Body of pancreas (tissue), 4 donors: ENCODE measurements at regions not wholly inside any gene's neighbourhood (a gene's known extent, or its start where the extent isn't known, plus 50 kb on each side); places are given as distances from the start of the nearest gene placed in this dataset.

Experiments used
- ATAC-seq: fragments of 150-250 bp; one replicate; pipeline ENCODE4 v1.9.1; 2016
- DNase-seq, 4 donors: peaks; one replicate each; pipeline ENCODE4 v3.0.0-alpha.2; 2019
- H3K27ac ChIP-seq, 4 donors: fragments of 200-600 bp; sonication (generic); 1 replicate in 3 of 4; 2 replicates in 1 of 4; pipeline versions ENCODE4 v1.5.1 to v1.6.1; 2016 to 2019; ENCODE audit warnings: mild to moderate bottlenecking in 1 of 4, mixed read lengths in 1 of 4, moderate library complexity in 1 of 4
- H3K27me3 ChIP-seq, 2 donors: fragments of 200-600 bp; sonication (generic); one replicate each; pipeline ENCODE4 v1.6.0; 2016; ENCODE audit warnings: mild to moderate bottlenecking in 1 of 2
- H3K36me3 ChIP-seq, 2 donors: fragments of 200-600 bp; sonication (generic); replicated peaks in 1 of 2; 2 replicates each; pipeline ENCODE4 v1.5.1; 2016; ENCODE audit warnings: low read depth in 2 of 2; ENCODE audit not compliant: insufficient read depth in 1 of 2
- H3K4me1 ChIP-seq: fragments of 200-600 bp; sonication (generic); one replicate; pipeline ENCODE4 v1.6.0; 2016
- H3K4me3 ChIP-seq, 2 donors: fragments of 200-600 bp; sonication (generic); 1 replicate in 1 of 2; 2 replicates in 1 of 2; pipeline ENCODE4 v1.5.1; 2016 to 2019
- H3K9me3 ChIP-seq, 3 donors: fragments of 200-600 bp; sonication (generic); 1 replicate in 2 of 3; 2 replicates in 1 of 3; pipeline ENCODE4 v1.5.1; 2016
- POLR2A ChIP-seq, 3 donors: fragments of 450-650 bp; IDR thresholded peaks; one replicate each; pipeline ENCODE4 v1.6.1; 2016; ENCODE audit warnings: antibody characterized with exemption in 3 of 3, mild to moderate bottlenecking in 2 of 3
- WGBS, 2 donors: methylation state at CpG; one replicate each; pipeline ENCODE4 v1.1.5; 2017; 5-methylcytosine and 5-hydroxymethylcytosine counted together
- intact Hi-C: fragments of 100-400 bp; cut with DNase I; formaldehyde crosslinking; loops from one replicate; pipeline ENCODE4 v1.15.1; 2023
- TF ChIP-seq, protein P1 (sequence below), 7 experiments: fragments of 450-650 bp in 4 of 7; fragments of 200-600 bp in 3 of 7; sonication (generic) in 3 of 7; IDR thresholded peaks; one replicate each; pipeline ENCODE4 v1.5.1; 2016 to 2019; ENCODE audit warnings: antibody characterized with exemption in 7 of 7

DNA sequence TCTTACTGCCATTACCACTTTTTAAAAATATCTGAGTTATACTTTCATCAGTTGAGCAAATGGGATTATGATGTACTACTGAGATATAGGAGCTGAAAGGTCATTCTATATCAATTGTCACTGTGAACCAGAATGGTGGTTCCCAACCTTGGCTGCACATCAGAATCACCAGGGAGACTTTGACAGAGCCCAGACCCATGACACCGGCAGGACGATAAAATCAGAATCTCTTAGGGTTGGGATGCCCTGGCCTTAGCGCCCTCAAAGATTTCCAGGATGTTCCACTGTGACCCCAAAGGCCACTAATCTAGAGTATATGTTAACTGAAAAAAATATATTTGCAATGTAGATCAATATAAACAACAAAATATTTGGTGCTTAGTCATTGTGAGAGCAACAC is 355.1 kb downstream of the LIG4 start:
- no peak overlapping the region for H3K4me3 ChIP-seq
- TF ChIP-seq POLR2A (IDR thresholded peaks at IDR 0.05): no peak
- TF ChIP-seq, protein P1, sequence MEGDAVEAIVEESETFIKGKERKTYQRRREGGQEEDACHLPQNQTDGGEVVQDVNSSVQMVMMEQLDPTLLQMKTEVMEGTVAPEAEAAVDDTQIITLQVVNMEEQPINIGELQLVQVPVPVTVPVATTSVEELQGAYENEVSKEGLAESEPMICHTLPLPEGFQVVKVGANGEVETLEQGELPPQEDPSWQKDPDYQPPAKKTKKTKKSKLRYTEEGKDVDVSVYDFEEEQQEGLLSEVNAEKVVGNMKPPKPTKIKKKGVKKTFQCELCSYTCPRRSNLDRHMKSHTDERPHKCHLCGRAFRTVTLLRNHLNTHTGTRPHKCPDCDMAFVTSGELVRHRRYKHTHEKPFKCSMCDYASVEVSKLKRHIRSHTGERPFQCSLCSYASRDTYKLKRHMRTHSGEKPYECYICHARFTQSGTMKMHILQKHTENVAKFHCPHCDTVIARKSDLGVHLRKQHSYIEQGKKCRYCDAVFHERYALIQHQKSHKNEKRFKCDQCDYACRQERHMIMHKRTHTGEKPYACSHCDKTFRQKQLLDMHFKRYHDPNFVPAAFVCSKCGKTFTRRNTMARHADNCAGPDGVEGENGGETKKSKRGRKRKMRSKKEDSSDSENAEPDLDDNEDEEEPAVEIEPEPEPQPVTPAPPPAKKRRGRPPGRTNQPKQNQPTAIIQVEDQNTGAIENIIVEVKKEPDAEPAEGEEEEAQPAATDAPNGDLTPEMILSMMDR (IDR thresholded peaks at IDR 0.05): no peak
- H3K27ac ChIP-seq: no peak overlapping the region

DNA sequence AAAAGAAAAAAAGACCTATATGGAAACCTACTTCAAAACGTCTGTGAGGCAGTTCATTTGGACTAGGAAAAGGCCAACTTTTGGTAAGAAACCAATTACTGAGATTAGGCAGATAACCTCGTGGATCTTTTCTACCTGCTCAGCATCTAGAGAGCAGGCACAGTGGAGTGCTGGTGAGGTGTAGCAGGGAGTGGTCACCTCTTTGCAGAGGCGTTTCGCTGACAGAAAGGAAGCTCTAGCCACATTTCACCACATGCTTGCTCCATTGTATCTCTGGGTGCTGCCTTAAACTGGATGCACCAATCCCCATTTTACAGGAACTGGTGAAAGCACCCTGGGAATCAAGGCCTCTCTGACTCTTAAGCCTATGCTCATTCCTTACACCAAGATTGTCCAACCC is 360.5 kb downstream of the LIG4 start:
- TF ChIP-seq, protein P1 (IDR thresholded peaks at IDR 0.05): no peak
- no peak for TF ChIP-seq POLR2A (IDR thresholded peaks at IDR 0.05)
- Histone ChIP-seq H3K4me3 (no peak overlapping the region), H3K27ac (no peak overlapping the region), H3K36me3 (no peaks in the 10 kb centered on the region), H3K9me3 (no peaks in the 10 kb centered on the region), H3K27me3 (no peaks in the 10 kb centered on the region), H3K4me1 (no peaks in the 10 kb centered on the region)
- ATAC-seq (no peak), DNase-seq (no peak)
- intact Hi-C loops: no loop called here
- 46 to 51% methylated on average over 4 of the region's 4 CpGs for WGBS, 2 donors

More for the DNA sequence above, 355.1 kb downstream of the LIG4 start:
- 79 to 80% methylated on average over 3 of the region's 3 CpGs for WGBS, 2 donors
- Histone ChIP-seq H3K27me3 (no peaks in the 10 kb centered on the region), H3K4me1 (peaks cover 2% of the 10 kb centered on the region), H3K36me3 (no peaks in the 10 kb centered on the region), H3K9me3 (no peaks in the 10 kb centered on the region)
- no peak for ATAC-seq
- no peak for DNase-seq
- intact Hi-C loops: no loop called here

DNA sequence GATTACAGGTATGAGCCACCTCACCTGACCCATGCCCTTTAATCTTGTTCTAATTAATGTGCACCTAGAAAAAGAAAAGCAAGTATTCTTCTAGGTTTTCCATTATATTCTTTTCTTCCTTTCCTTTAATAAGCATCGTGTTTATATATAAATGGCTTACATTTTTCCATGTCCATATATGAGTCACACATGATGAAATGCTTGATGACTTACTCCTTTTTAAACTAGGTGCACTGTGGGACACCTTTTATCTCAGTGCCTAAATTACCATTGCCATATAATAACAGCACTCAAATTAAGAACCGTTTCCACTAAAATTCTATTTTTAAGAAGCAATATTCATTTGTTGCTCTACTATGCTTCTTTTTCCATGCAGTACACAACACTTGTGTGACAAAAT is 363.3 kb downstream of the LIG4 start:
- no peak for ATAC-seq

DNA sequence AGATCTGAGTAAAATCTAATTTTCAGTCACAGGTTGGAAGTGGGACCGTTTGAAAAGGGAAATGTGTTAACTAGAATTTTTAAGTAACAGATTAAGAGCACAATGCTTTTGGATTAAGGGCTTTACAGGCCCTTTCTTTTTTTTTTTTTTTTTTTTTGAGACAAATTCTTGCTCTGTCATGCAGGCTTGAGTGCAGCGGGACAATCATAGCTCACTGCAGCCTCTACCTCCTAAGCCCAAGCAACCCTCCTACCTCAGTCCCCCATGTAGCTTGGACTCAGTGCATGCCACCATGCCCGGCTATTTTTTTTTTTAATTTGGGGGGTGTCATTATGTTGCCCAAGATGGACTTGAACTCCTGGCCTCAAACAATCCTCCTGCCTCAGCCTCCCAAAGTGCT is 363.7 kb downstream of the LIG4 start:
- Histone ChIP-seq H3K27ac (no peak overlapping the region), H3K4me3 (no peak overlapping the region), H3K4me1 (no peaks in the 10 kb centered on the region), H3K9me3 (no peaks in the 10 kb centered on the region), H3K27me3 (no peaks in the 10 kb centered on the region), H3K36me3 (no peaks in the 10 kb centered on the region)
- WGBS, 2 donors: 66 to 67% methylated on average over 3 of the region's 3 CpGs
- intact Hi-C loops: no loop called here
- no peak for ATAC-seq
- no peak for DNase-seq
- no peak for TF ChIP-seq POLR2A (IDR thresholded peaks at IDR 0.05)
- TF ChIP-seq, protein P1 (IDR thresholded peaks at IDR 0.05): no peak

More for the DNA sequence above, 363.3 kb downstream of the LIG4 start:
- H3K4me3 ChIP-seq: no peak overlapping the region
- TF ChIP-seq POLR2A (IDR thresholded peaks at IDR 0.05): no peak
- TF ChIP-seq, protein P1 (IDR thresholded peaks at IDR 0.05): no peak
- no peaks in the 10 kb centered on the region for H3K27me3 ChIP-seq
- 64 to 69% methylated on average over 2 of the region's 2 CpGs for WGBS, 2 donors
- H3K9me3 ChIP-seq: no peaks in the 10 kb centered on the region
- no peaks in the 10 kb centered on the region for H3K4me1 ChIP-seq
- intact Hi-C loops: no loop called here
- no peak overlapping the region for H3K27ac ChIP-seq
- no peak for DNase-seq
- H3K36me3 ChIP-seq: no peaks in the 10 kb centered on the region

DNA sequence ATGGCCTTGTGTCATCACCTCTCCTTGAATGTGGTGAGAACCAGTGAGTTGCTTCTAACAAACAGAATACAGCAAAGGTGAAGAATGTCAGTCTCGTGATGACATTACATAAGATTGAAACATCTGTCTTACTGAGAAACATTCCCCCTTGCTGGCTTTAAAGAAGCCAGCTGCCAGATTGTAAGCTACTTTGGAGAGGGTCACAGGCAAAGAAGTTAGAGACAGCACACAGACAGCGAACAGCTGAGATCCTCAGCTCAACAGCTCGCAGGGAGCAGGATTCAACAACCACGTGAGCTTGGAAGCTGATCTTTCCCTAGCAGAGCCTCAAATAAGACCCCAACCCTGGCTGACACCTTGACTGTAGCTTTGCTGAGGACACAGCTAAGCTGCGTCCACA is 367.9 kb downstream of the LIG4 start:
- no peak for DNase-seq
- Histone ChIP-seq H3K36me3 (no peaks in the 10 kb centered on the region), H3K4me3 (no peak overlapping the region), H3K9me3 (no peaks in the 10 kb centered on the region), H3K27ac (no peak overlapping the region), H3K27me3 (no peaks in the 10 kb centered on the region), H3K4me1 (no peaks in the 10 kb centered on the region)
- intact Hi-C loops: no loop called here
- no peak for ATAC-seq
- whole genome bisulfite sequencing, 2 donors: 49 to 64% methylated on average over 5 of the region's 5 CpGs
- TF ChIP-seq, protein P1 (IDR thresholded peaks at IDR 0.05): no peak
- no peak for TF ChIP-seq POLR2A (IDR thresholded peaks at IDR 0.05)
